DMS79 treated with DMSO at 0.1 percent for 48 hours (cell line): ENCODE measurements at regions not wholly inside any gene's neighbourhood (a gene's known extent, or its start where the extent isn't known, plus 50 kb on each side); places are given as distances from the start of the nearest gene placed in this dataset.
A peak's percentile ranks its signal among the peaks of the same experiment; 100 is the strongest.
"Not testable (repeated sequence)": the region's sequence is repeated elsewhere in the genome, so short reads cannot be mapped to it uniquely, and the experiment has no call there.

ENCODE experiments used
- DNase-seq: peaks from one replicate; lab custom pipeline; 2025; lab: John Stamatoyannopoulos, UW

- no peak for DNase-seq
Observed at GRCh38 chr13:59360108-59360507, 803.6 kb downstream of the DIAPH3 start.

DNA sequence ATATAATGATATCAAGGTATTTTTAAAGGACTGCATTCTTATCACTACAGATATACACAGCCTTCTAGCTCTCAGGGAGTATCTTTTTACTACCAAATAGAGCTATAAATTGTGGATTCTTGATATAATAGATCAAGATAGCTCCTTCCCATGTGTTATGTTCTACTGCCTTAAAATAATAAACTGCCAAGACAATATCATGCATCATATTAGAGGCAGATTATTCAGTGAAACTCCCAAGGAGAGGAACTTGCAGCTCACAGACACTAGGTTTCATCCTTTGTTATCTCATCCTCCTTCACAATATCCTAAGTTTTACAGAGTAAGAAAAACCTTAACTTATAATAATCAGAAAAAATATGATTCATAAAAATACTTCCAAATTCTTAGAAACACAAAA lies 802.8 kb downstream of the DIAPH3 start:
- no peak for DNase-seq

GRCh38 chr13:59363313-59363712 lies 800.4 kb downstream of the DIAPH3 start:
- DNase-seq, result peak; percentile 26

- peak; percentile 13 for DNase-seq
Observed at GRCh38 chr13:59363947-59364346, 799.8 kb downstream of the DIAPH3 start.

DNA sequence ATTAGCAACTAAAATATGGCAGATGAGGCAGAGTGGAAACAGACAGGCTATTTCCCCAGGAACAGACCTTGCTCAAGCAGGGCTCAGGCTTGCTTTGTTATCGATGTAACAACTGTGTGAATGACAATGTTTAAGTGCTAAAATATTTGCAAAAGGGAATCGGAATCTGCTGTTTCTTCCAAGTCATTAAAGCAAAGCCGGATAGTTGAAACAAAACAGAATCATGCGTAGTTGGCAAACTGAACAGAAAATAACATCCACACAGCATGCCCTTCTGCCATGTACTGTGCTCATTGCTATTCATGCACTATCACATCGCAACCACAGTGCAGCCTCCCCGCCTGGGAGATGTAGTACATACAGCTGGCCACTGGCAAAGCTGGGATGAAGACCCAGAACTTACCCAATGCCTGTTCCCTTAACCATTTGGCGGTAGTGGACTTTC lies 799.1 kb downstream of the DIAPH3 start:
- DNase-seq, result no peak

DNA sequence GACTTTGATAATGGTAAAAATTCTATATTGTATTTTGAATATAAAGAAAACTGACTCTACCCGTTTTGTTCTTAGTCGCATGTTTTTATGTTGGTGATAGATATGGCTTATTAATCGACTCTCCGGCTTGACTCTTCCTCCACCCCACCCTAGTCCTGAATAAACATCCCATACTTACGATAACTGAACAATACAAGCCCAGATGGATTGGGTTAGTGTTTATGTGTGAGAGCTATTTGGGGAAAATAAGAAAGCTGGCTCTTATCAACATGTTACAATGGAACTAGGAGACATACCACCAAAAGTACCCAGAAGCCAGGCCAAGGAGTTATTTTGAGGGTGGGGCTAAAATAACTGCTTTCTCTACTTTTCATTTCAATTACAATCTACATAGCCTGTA lies 796.3 kb downstream of the DIAPH3 start:
- DNase-seq, result no peak

- DNase-seq, result no peak
Observed at GRCh38 chr13:59367904-59368303, 795.8 kb downstream of the DIAPH3 start.

DNA sequence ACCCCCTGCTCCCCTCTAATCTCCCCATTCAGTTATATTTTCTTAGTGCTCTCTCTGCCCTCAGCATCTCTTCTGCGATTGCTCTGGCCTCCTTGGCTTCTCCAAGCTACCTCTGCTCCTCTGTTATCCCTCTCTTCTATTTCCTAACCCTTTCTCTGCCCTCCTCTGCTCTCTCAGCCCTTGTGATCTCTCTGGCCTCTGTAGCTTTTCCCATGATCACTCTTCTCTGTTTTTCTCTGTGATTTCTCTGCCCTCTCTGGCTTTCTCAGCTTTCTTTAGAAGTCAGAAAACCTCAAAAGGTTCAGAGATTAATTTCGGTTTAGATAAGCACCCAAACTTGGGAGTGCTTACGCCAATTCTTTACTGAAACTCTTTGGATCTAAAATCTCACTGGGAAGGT lies 795.0 kb downstream of the DIAPH3 start:
- no peak for DNase-seq

GRCh38 chr13:59371229-59371628 lies 792.5 kb downstream of the DIAPH3 start:
- no peak for DNase-seq

- no peak for DNase-seq
Observed at GRCh38 chr13:59373341-59373740, 790.4 kb downstream of the DIAPH3 start.

- no peak for DNase-seq
Observed at GRCh38 chr13:59374691-59375090, 789.0 kb downstream of the DIAPH3 start.

GRCh38 chr13:59384154-59384553 lies 779.6 kb downstream of the DIAPH3 start:
- no peak for DNase-seq

DNA sequence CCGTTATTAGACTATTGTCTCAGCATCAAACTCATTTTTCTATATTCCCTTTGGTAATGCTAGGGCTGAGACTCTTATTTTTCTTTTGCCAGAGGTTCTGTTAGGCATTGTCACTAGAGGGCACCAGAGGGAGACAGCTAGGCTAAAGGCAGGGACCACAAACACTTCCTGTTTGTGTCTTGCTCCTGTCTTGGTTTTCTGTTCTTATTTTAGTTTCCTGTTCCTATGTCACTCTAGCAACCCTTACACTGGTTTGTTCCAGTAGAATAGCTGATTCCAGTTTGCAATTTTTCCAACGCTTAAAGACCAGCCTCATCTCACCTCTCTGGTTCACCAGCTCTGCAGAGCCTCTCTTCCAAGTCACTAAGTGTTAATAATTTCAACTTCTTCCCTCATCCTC lies 772.0 kb downstream of the DIAPH3 start:
- no peak for DNase-seq

DNA sequence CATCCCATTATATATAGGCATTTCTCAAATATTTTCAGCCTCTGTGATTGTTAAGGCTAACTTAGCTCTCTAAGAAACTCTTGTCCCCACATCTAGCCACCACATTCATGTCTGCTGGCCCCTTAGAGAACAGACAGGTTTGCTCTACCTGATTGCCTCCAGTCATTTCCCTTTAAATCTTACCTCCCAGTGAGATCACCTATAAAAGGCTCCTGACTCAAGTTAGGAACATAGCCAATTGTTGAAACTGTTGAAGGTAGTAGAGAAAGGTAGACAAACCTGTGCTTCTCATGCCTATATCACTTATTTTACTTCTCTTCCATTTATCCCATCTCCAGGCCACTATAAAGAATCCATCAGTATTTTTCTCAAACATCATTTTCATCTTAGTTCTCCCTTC lies 771.4 kb downstream of the DIAPH3 start:
- no peak for DNase-seq

GRCh38 chr13:59394496-59394895 lies 769.2 kb downstream of the DIAPH3 start:
- no peak for DNase-seq

GRCh38 chr13:59398127-59398526 lies 765.6 kb downstream of the DIAPH3 start:
- DNase-seq, result no peak

DNA sequence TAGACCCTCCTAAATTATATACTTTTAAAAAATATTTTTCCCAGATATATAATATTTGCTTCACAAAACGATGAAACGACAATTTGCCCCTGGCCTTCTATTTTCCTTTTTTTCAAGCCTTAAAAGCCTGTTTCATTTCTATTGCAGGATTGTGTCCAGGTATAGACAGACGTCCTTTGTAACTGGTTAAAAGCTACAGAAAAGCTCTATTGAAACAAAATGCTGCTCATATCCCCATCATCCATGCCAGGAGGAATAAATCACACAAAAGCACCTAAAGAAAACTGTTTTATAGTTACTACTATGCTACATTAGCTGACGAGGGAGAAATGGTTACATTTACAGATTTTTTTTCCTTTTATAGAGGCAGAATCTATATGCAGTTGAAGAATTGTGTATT lies 765.1 kb downstream of the DIAPH3 start:
- DNase-seq, result no peak

DNA sequence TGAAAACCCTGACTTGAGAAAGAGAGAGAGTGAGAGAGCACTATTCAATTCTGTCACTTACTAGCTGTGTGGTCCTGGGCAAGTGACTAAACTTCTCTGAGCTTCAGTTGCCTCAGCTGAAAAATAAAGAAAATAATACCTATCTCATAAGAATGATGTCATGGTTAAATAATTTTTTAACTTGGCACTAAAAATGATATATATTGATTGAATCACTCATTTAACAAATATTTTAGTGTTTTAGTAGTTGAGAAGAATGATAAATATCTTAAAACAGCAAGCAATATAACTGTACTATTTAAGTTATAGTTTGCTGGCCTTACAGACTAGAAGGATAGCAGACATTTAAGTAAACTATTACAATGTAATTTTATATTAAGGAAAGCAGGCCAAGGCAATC lies 764.2 kb downstream of the DIAPH3 start:
- DNase-seq, result no peak

- no peak for DNase-seq
Observed at GRCh38 chr13:59404331-59404730, 759.4 kb downstream of the DIAPH3 start.

DNA sequence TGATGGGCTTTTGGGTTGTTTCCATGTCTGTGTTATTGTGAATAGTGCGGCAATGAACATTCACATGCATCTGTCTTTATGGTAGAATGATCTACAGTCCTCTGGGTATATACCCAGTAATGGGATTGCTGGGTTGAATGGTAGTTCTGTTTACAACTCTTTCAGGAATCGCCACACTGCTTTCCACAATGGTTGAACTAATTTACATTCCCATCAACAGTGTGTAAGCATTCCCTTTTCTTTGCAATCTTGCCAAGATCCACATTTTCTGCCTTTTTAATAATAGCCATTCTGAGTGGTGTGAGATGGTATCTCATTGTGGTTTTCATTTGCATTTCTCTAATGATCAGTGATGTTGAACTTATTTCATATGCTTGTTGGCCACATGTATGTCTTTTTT lies 756.5 kb downstream of the DIAPH3 start:
- DNase-seq, result not testable (repeated sequence)

GRCh38 chr13:59408738-59409137 lies 755.0 kb downstream of the DIAPH3 start:
- peak; percentile 46 for DNase-seq

DNA sequence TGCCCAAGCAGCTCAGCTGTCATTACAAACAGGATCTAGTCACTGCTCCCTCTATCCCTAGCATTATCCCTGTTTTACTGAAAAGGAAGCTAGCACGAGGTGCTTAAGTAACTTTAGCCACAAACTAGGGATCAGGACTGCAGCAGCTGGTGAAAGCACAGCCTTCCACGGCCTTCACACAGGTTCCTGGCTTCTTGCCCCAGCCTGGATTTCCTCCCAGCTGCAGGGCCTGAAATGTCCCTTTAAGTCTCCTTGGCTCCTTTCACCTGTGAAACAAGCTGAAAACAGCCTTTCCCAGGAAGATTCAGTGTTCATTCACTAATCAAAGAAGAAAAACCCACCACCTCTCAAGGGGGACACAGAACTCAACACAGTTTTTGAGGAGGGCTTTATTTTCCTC lies 754.5 kb downstream of the DIAPH3 start:
- DNase-seq, result peak; percentile 21

GRCh38 chr13:59409634-59410200 lies 754.0 kb downstream of the DIAPH3 start:
- DNase-seq, result no peak

DNA sequence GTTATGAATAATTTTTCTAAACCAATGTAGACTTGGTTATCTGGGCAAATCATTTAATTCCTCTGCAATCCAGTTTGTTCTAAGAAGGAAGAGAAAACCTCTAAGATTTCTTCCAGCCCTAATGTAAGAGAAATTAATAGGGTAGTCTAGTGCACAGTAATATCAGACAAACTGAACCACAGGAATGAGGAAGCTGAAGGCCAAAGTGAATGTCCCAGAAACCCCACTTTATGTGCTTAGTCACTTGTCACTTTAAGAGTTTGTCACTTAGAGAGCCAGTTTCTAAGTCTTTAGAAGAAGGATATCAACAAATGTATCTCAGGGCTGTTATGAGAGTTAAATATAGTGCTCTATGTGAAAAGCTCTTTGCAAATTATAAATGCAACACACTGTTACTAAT lies 750.6 kb downstream of the DIAPH3 start:
- no peak for DNase-seq

GRCh38 chr13:59414006-59414405 lies 749.7 kb downstream of the DIAPH3 start:
- DNase-seq, result no peak
